ENCODE measurements at regions not wholly inside any gene's neighbourhood (a gene's known extent, or its start where the extent isn't known, plus 50 kb on each side); places are given as distances from the start of the nearest gene placed in this dataset.

DNA sequence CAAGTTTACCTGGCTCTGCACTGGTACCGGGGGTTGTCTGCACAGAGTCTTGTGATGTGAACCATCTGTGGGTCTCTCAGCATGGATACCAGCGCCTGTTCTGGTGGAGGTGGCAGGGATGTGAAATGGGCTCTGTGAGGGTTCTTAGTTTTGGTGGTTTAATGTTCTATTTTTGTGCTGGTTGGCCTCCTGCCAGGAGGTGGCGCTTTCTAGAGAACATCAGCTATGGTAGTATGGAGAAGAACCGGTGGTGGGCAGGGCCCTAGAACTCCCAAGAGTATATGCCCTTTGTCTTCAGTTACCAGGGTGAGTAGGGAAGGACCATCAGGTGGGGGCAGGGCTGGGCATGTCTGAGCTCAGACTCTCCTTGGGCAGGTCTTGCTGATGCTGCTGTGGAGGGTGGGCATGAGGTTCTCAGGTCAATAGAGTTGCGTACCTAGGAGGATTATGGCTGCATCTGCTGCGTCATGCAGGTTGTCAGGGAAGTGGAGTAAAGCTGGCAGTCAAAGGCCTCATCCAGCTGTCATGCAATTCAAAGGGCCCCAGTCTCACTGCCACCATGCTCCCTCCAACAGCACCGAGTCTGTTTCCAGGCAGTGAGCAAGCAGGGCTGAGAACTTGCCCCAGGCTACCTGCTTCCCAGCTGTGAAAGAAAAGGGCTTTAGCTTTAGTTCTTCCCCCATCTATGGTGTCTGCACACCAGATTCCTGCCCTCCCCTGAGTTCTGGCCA is 278.0 kb downstream of the METTL4 start:
- DNase-seq (ENCODE audit: low read depth) = no peak

DNA sequence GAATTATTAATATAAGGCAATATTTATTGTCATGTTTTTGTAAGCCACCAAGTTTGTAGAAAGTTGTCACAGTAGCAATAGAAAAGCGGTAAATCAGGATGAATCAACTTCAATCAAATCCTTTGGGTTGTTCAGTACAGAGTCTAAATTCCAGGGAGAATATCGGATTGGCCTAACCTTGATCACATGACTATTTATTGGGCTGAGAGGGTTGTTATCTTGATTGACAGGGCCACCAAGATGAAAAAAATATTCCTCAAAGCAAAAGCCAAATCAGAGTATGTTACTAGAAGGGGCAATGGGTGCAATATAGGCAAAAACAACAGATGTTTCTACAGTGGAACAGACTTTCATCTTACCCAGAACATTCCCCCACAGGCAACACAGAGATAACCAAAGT is 270.0 kb downstream of the METTL4 start:
- DNase-seq (ENCODE audit: low read depth) = no peak

DNA sequence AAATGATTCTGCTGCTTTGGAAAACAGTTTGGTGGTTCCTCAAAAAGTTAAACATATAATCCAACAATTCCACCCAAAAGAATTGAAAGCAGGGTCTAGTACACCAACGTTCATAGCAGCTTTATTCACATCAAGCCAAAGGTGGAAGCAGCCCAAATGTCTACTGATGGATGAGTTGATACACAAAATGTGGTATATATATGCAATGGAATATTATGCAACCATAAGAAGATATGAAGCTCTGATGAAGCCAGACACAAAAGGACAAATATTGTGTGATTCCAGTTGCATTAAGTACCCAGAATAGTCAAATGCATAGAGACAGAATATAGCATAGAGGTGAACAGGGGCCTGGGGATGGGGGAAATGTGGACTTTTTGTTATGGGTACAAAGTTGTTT is 269.3 kb downstream of the METTL4 start:
- no peak for DNase-seq (ENCODE audit: low read depth)

DNA sequence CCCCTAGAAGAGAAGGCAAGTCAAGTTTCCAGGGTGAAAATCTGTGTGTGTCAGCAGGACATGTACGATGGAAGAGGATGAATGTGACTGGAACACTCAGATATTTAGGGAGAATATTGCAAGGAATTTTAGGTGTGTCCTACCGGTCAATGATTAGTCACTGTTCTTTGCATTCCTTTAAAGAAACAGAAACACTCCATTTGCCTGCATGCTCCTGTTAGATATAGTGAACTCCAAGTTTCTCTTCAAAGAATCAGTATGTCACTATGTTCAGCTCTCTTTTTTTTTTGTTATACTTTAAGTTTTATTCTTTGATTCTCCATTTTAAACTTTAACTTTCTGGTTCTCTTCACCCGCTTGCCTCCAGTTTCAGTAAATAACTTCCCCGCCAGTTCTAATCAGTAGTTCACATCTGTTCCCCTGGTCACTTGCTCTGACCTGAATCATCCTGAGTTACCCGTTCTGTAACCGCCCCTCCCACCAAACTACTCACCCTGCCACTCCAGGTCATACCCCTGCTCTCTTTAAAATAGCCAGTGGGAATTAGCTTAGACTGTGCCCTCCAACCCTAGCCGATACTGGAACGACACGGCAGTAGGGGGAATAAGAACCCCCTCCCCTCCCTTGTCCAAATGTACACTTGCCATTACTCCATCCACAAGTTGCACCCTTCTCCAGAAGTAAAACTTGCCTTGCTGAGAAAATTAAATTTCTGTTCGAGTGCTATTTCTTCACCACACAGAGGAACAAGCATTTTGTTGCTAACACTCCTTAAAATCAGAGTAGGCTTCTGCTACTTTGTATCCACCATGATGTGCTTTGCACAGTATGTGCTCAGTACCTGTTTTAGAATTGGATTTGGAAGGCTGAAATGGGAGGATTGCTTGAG is 268.4 kb downstream of the METTL4 start:
- DNase-seq (ENCODE audit: low read depth) = peak; percentile 15

DNA sequence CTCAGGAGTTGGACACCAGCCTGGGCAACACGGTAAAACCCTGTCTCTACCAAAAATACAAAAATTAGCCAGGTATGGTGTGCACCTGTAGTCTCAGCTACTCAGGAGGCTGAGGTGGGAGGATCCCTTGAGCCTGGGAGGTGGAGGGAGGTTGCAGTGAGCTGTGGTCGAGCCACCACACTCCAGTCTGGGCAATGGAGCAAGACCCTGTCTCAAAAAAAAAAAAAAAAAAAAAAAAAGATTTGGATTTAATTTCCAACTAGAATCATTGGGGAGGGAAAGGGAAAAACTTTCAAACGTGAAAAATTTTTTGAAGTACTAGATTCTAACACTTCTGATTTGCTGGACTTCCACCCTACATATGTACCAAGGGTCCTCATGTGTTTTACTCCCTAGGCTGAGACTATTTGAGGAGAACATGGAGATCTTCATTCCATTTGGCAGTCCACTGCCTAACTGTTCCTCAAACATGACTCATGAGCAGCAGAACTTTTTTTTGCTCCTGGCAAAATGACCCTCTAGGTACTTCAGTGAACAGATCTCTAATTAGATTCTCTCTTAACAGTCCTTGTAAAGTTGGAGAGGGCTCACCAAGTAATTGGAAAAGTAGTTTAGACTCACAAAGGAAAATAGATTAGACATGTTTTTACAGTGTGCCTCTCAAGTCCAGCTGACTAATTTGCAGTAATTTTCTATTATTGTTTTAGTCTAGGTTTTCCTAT is 267.6 kb downstream of the METTL4 start:
- peak; percentile 19 for DNase-seq (ENCODE audit: low read depth)

DNA sequence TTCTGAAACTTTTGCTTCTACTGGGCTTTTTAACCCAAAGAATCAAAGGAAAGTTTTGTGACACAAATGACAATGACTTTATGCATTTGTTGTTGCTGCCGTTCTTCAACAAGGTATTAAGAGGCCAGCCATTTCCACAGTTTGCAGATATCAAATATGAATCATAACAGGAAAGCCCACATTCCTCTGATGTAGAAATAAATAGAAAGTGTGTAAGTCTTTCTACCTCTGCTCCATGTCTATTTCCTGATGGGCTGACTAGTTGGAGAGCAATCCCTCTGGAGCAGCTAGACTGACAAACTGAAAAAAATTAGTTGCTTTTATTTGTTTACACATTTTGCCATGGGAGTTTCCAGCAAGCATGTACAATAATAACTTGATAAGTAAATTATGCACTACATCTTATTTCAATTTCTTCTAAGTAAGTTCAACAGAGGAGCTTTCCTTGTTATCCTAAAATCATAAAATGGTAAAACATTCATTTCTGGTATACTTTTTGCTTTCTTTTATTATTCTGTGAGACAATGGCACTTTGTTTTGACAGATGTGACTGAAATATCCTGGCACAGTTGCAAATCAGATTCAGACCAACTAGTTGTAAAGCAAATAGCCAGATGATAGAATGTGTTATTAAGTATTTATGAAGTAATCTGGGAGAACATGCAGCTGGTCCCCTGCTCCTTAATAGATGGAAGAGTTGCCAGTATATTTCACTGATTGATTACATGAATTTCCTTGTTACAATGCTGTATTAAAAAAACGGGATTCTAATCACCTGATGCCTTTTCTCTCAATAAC is 266.7 kb downstream of the METTL4 start:
- peak; percentile 12 for DNase-seq (ENCODE audit: low read depth)

DNA sequence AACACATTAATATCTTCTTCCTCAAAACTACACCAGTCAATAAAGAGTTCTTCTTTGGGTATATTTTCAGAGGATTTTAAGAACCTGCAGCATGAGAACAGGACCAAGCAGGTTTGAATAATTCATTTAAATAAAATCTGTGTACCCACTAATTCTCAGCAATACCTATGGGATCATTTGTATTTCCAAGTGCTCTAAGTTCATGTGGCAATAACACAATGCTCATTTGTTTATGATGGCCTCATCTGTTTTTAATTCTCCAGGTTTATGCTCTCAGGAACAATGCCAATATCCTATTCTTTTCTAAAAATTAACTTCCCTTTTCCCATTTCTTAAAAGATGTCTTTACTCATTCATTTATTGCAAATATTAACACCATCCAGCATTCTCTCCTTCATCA is 264.7 kb downstream of the METTL4 start:
- DNase-seq (ENCODE audit: low read depth) = no peak

DNA sequence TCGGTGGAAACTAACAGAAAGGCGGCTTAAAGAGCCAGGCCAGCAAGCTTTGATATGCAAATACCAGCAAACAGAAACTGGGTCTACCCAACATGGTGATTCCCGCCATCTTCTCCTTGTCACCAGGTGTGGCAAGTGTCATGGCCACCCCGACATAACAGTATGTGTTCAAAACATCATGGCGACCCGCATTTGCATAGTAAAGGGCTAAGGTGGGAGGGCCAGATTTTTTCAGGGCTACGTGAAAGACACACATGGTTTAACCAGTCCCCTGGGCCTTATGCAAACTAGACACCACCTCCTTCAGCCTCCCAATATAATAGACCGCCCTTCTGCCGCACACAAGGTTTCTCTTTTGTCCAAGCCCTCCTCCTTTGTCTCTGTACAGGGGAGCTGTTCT is 260.4 kb downstream of the METTL4 start:
- no peak for DNase-seq (ENCODE audit: low read depth)

DNA sequence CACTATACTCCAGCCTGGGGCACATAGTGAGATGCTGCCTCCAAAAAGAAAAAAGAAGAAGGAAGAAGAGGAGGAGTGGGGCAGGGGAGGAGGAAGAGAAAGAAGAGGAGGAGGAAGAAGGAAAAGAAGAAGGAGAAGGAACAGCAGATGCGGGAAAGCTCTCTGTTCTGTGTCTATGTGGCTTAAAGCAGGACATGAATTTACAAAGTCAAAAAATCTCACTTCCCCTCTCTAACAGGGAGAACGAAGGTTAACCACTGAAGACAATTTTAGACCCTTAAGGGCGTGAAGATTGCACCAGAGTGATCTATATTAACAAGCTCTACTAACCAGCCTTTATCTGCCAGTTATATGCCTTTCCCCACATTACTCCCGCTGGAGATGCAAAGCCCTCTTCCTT is 258.9 kb downstream of the METTL4 start:
- no peak for DNase-seq (ENCODE audit: low read depth)

DNA sequence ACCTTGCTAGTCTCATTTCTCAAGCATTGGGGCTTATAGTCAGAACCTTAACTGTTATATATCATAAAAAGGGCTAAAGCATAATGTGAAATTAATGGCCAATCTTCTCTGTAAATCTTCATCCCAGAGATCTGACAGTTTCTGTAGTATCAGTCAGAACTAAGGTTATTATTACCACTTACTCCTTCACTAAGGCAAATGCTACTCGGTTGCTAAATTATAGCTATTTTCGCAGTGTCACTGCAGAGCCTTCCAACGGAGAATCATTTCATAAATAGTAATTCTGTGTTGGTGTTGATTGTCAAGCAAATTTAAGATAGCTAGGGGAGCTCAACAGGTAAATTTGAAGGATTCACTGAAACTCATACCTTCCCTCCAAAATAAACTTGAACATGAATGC is 258.0 kb downstream of the METTL4 start:
- no peak for DNase-seq (ENCODE audit: low read depth)

DNA sequence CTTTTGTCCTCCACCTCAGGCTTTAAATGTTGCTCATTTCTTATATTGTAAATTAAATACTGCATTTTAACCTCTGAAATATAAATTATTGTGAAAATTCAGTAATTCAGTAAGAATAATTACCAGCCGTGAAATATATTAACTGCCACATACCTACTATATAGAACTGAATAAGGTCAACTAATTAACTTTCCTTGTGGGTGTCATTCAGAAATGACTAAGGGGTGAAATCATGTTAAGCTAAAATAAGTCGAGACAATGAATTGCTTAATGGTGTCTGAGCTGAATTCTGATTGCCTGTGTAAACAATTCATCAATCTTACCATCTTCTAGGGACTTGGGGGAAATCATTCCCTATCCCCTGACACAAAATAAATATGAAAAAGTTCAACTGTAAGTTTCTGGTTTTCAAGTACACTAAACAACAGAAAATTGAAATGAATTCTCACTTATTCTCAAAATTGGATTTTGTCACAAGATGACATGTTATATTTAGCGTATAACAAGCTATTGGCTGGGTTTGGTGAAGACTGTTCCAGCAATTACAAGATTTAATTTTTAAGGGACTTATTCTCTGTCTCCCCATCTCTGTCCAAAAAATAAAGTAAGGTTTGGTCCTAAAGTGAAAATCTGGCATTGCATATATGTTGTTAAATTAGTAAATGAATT is 255.1 kb downstream of the METTL4 start:
- DNase-seq (ENCODE audit: low read depth) = no peak

DNA sequence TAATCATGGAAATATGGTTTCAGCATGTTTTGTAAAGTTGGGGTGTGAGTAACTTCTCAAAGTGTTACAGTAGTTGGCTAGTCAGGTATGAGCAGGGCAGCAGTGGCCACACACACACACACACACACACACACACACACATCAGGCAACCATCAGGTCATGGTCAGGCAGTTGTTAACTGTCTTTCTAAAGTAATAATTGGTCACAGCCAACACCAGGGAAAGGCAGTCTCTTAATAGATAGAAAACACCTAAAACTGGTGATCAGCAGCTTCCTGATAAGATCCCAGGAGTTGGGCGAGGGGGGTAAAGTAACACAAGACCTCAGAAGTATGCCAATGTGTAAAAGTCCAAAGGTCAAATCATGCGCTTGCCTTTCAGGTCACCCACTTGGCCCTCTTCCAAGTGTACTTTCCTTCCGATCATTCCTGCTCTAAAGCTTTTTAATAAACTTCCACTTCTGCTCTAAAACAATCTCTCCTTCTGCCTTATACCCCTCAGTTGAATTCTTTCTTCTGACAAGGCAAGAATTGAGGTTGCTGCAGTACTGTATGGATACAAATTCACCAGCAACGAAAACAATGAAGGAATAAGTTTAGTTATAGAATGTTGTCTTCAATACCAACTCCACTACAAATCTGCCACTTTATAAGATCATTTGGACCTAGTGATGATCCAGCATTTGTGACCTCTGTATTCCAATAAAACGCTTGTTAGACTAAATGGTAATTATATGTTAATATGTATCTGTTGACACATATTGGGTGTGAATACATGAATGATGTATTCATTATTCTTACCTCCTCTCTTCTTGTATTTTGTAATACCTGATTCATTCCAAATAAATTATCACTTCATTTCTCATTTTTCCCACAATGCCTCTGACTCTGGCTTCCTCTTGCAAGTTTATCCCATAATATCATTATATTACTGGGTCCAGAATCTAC is 254.3 kb downstream of the METTL4 start:
- no peak for DNase-seq (ENCODE audit: low read depth)

DNA sequence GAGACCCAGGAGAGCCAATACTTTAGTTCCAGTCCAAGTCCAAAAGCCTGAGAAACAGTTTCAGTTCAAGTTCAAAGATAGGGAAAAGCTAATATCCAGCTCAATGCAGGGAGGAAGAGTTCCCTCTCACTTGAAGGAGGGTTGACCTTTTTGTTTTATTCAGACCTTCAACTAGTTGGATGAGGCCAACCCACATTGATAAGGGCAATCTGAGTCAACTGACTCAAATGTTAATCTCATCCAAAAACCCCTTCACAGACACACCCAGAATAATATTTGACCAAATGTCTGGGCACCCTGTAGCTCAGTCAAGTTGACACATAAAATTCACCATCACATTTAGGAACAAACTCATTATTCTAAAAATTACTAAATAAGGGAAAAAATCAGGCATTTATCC is 246.8 kb downstream of the METTL4 start:
- DNase-seq (ENCODE audit: low read depth) = no peak

DNA sequence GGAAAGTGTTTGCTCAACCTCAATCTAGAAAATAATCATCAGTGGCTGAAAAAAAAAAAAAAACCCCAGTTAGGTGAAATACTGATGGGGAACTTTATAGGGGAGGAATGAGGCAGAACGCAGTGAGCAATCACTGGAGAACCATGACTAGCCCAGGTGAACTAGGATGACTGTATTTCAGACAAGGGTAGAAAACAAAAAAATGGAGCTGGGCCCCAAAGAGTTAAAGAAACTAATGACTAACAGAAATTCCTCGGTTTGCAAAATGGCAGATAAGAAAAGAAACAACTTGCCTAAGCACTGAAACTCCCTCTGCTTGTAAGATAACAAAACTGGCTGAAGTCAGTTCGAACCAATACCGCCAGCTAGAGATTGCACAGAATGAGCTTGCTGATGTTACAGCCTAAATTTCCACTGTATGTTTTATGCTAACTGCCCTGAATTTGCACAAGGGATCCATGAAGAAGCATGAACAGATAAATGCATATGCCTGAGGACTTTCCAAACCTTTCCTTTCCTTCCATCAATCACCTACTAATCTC is 245.9 kb downstream of the METTL4 start:
- DNase-seq (ENCODE audit: low read depth) = no peak

DNA sequence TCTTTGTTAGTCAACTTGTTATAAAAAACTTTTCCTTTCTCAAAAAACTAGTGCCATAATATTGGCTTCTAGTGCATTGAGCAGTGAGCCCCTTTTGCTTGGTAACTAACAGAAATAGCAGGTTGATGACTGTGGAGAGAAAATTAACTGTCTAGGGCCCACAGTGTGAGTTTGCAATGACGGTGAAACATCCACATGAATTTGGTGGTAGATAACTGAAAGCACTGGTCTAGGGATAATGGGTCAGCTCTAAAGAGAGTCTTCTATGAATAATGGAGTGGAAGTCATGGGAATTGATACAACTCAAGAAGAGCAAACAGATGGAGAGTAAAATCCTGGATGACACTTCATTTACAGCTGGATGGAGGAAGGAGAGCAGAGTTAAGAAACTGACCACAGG is 245.4 kb downstream of the METTL4 start:
- DNase-seq (ENCODE audit: low read depth) = no peak

DNA sequence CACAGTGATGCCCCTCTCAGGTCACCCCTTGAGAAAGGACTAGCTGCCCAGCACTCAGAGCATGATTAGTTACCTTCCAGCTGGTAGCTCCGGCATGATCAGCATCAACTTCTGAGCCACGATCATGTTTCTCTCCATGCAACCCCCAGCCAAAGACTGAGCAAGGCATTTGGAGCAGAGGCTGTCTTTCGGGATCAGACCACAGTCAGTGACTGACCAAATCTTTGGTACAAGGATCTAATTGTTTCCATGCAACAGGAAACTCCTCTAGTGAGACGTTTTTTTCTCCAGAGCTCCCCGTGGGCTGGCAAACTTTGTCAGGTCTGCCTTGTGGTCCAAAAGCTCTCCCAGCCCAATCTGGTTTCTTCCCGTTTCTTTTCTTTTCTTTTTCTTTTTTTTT is 244.3 kb downstream of the METTL4 start:
- DNase-seq (ENCODE audit: low read depth) = no peak

DNA sequence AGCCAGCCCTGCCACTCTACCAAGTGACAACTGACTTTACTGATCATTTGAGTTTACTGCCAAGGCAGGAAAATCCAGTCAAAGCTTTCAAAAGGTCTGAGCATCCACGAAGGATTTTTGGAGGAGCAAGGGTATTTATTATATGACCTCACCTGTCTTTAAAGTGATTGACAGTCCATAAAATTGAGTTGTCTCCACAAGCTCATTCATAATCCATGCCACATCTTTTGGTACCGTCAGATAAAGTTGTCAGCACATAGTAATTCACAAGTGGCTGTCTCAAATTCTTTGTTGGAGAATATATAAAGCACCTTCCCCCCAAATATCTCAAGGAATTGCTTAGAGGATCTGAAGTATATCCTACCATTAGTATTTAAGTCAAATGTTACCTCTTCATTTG is 240.5 kb downstream of the METTL4 start:
- DNase-seq (ENCODE audit: low read depth) = no peak

DNA sequence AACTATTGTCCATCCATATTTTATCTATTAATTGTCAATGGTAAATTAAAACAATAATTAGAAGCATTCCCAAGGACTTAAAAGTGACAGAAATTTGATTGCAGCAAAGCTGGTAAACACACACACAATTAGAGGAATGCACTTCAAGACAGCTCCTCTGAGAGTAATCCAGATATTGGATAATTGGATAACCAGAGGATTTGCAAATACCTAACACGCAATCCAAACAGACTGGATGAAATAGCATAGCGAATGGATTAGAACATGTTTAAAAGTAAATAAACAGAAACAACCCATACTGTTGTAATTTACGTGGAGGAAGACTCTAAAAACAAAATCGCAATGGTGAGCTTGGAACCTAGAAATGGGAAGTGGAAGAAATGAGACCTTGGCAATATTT is 239.8 kb downstream of the METTL4 start:
- DNase-seq (ENCODE audit: low read depth) = no peak

DNA sequence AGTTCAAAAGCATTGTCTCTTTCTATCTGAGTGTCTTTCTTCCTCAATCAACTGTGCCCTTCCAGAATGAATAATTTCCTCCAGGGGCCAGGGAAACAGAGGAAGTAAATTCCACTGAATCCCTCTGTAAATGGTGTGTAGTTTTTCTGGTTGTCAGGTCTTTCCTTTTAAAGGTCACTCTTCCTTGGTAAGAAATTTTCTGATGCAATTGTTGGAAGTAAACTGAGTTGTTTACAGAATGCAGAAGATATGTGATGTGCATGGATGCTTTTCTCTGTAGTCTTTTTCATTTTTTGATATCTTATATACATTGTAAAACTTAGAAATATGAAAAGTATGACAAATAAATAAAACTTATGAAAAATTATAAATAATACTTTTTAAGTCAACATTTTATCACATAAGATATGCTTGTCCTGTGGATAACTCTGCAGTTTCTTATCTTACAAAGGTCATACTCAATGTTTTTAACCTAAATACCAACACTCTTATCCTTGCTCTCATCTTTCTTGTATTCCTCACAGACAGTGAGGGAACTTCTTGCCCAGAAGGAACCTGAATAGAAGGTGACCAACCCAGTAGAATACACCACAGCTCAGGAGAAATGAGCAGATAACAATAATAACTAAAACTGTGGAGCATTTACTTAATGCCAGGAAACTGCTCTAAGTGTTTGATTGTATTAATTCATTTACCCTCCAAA is 234.5 kb downstream of the METTL4 start:
- no peak for DNase-seq (ENCODE audit: low read depth)
